Lower leg skin (tissue), 3 donors: ENCODE measurements at regions not wholly inside any gene's neighbourhood (a gene's known extent, or its start where the extent isn't known, plus 50 kb on each side); places are given as distances from the start of the nearest gene placed in this dataset.

Source experiments
- POLR2A ChIP-seq, 2 donors: fragments of 450-650 bp; IDR thresholded peaks; one replicate each; pipeline ENCODE4 v1.6.1; 2016 to 2017; ENCODE audit warnings: antibody characterized with exemption in 2 of 2, mild to moderate bottlenecking in 1 of 2, moderate library complexity in 1 of 2
- TF ChIP-seq, protein P1 (sequence below), 3 donors: fragments of 450-650 bp; IDR thresholded peaks; one replicate each; pipeline ENCODE4 v1.5.1; 2016; ENCODE audit warnings: antibody characterized with exemption in 3 of 3, mild to moderate bottlenecking in 3 of 3, moderate library complexity in 2 of 3

DNA sequence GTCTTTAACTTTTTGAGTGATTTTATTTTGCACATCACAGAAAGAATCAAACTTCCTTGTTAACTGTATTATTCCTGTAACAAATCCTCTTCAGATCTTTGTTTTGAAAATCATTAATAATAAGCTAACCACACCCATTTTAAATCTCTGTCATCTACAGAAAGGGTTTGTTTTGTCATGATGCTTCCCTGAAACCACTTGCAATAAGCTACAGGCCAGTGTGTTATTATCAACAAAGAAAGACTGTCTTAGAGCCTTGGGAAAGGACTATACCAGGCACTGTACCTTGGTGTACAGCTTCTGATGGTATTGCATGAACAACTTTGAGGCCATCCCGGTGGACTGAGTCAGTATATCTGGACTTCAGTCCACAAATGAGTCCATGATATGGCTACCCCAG lies 145.3 kb upstream of the FAM3C start:
- TF ChIP-seq, protein P1, sequence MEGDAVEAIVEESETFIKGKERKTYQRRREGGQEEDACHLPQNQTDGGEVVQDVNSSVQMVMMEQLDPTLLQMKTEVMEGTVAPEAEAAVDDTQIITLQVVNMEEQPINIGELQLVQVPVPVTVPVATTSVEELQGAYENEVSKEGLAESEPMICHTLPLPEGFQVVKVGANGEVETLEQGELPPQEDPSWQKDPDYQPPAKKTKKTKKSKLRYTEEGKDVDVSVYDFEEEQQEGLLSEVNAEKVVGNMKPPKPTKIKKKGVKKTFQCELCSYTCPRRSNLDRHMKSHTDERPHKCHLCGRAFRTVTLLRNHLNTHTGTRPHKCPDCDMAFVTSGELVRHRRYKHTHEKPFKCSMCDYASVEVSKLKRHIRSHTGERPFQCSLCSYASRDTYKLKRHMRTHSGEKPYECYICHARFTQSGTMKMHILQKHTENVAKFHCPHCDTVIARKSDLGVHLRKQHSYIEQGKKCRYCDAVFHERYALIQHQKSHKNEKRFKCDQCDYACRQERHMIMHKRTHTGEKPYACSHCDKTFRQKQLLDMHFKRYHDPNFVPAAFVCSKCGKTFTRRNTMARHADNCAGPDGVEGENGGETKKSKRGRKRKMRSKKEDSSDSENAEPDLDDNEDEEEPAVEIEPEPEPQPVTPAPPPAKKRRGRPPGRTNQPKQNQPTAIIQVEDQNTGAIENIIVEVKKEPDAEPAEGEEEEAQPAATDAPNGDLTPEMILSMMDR (IDR thresholded peaks at IDR 0.05) = no peak
- no peak for TF ChIP-seq POLR2A (IDR thresholded peaks at IDR 0.05)
